WTC11 (cell line): ENCODE measurements at regions not wholly inside any gene's neighbourhood (a gene's known extent, or its start where the extent isn't known, plus 50 kb on each side); places are given as distances from the start of the nearest gene placed in this dataset.

Source experiments
- ATAC-seq: fragments of 200-7000 bp; cut with Tn5 transposase; 2 replicates; pipeline ENCODE4 v1.10.0; 2021; ENCODE audit warnings: mild to moderate bottlenecking, moderate library complexity
- CTCF ChIA-PET: fragments of 300-600 bp; sonication (Branson Sonifier 250); formaldehyde crosslinking; loops from one replicate; lab custom pipeline; 2021; ENCODE audit warnings: antibody characterized with exemption; lab: Charles Lee
- POLR2A ChIA-PET: fragments of 350-600 bp; sonication (Branson Sonifier 250); formaldehyde crosslinking; loops from one replicate; lab custom pipeline; 2021; ENCODE audit warnings: antibody characterized with exemption; lab: Charles Lee
- DNase-seq: peaks from one replicate; pipeline ENCODE4 v3.0.0; 2021; ENCODE audit warnings: low spot score
- H3K27ac Mint-ChIP-seq: 2 replicates; pipeline ENCODE4 v1.8.0; 2021; ENCODE audit warnings: mixed read lengths
- H3K27me3 Mint-ChIP-seq: 2 replicates; pipeline ENCODE4 v1.8.0; 2021; ENCODE audit warnings: low read depth, mild to moderate bottlenecking, moderate library complexity, mixed read lengths
- H3K36me3 Mint-ChIP-seq: 2 replicates; pipeline ENCODE4 v1.8.0; 2021; ENCODE audit warnings: mixed read lengths
- H3K4me1 Mint-ChIP-seq: 2 replicates; pipeline ENCODE4 v1.8.0; 2022; ENCODE audit warnings: mixed read lengths
- H3K4me3 Mint-ChIP-seq: 2 replicates; pipeline ENCODE4 v1.8.0; 2021; ENCODE audit warnings: mild to moderate bottlenecking, moderate library complexity, mixed read lengths
- H3K9me3 Mint-ChIP-seq: 2 replicates; pipeline ENCODE4 v1.8.0; 2021; ENCODE audit warnings: mixed read lengths
- ATF1 ChIP-seq: sonication (generic); formaldehyde crosslinking; IDR thresholded peaks from 2 replicates; pipeline ENCODE4 v1.8.1; 2023; ENCODE audit warnings: mild to moderate bottlenecking, moderate library complexity, missing genetic modification reagents
- CDX4 ChIP-seq: fragments of 250-450 bp; sonication (Bioruptor Pico); IDR thresholded peaks from 2 replicates; pipeline ENCODE4 v1.9.0; 2021; ENCODE audit warnings: moderate library complexity, mild to moderate bottlenecking, inconsistent platforms, borderline replicate concordance
- CREM ChIP-seq: sonication (generic); formaldehyde crosslinking; IDR thresholded peaks from 2 replicates; pipeline ENCODE4 v1.8.1; 2022; ENCODE audit warnings: mild to moderate bottlenecking, missing genetic modification reagents, moderate library complexity
- ELF4 ChIP-seq: sonication (generic); formaldehyde crosslinking; IDR thresholded peaks from 2 replicates; pipeline ENCODE4 v1.8.1; 2022; ENCODE audit warnings: low read depth, mild to moderate bottlenecking, moderate library complexity, missing genetic modification reagents
- EMX1 ChIP-seq: fragments of 250-450 bp; sonication (Bioruptor Pico); IDR thresholded peaks from 2 replicates; pipeline ENCODE4 v1.8.0; 2021; ENCODE audit warnings: mild to moderate bottlenecking
- ERG ChIP-seq: fragments of 250-450 bp; sonication (Bioruptor Pico); IDR thresholded peaks from 2 replicates; pipeline ENCODE4 v1.8.0; 2021; ENCODE audit warnings: mild to moderate bottlenecking
- GTF2I ChIP-seq: fragments of 250-450 bp; sonication (Bioruptor Pico); conservative IDR thresholded peaks from 2 replicates; pipeline ENCODE4 v1.4.0; 2021; ENCODE audit warnings: mild to moderate bottlenecking
- PRRX2 ChIP-seq: fragments of 250-450 bp; sonication (Bioruptor Pico); IDR thresholded peaks from 2 replicates; pipeline ENCODE4 v1.8.0; 2021; ENCODE audit warnings: mild to moderate bottlenecking
- RORB ChIP-seq: fragments of 250-450 bp; sonication (Bioruptor Pico); IDR thresholded peaks from 2 replicates; pipeline ENCODE4 v1.9.0; 2021; ENCODE audit warnings: mild to moderate bottlenecking
- SMAD4 ChIP-seq: sonication (generic); formaldehyde crosslinking; IDR thresholded peaks from 2 replicates; pipeline ENCODE4 v1.8.0; 2022; ENCODE audit warnings: mild to moderate bottlenecking, missing genetic modification reagents
- STAT6 ChIP-seq: sonication (generic); formaldehyde crosslinking; conservative IDR thresholded peaks from 2 replicates; pipeline ENCODE4 v1.8.1; 2023; ENCODE audit warnings: mild to moderate bottlenecking, low read depth, missing genetic modification reagents, moderate library complexity
- ZNF121 ChIP-seq: sonication (generic); formaldehyde crosslinking; IDR thresholded peaks from 2 replicates; pipeline ENCODE4 v1.8.0; 2023; ENCODE audit warnings: missing genetic modification reagents
- ZNF317 ChIP-seq: sonication (generic); formaldehyde crosslinking; IDR thresholded peaks from 2 replicates; pipeline ENCODE4 v1.8.1; 2023; ENCODE audit warnings: low read depth, mild to moderate bottlenecking, moderate library complexity, missing genetic modification reagents, borderline replicate concordance
- ZNF416 ChIP-seq: fragments of 250-450 bp; sonication (Bioruptor Pico); IDR thresholded peaks from 2 replicates; pipeline ENCODE4 v1.9.0; 2021; ENCODE audit warnings: mild to moderate bottlenecking, inconsistent platforms
- ZNF512 ChIP-seq: sonication (generic); formaldehyde crosslinking; IDR thresholded peaks from 2 replicates; pipeline ENCODE4 v1.8.1; 2022; ENCODE audit warnings: missing genetic modification reagents, borderline replicate concordance
- ZNF532 ChIP-seq: fragments of 250-450 bp; sonication (Bioruptor Pico); IDR thresholded peaks from 2 replicates; pipeline ENCODE4 v1.9.0; 2021; ENCODE audit warnings: mild to moderate bottlenecking, borderline replicate concordance
- TF ChIP-seq, protein P1 (sequence below): sonication (generic); formaldehyde crosslinking; IDR thresholded peaks from 2 replicates; pipeline ENCODE4 v1.8.0; 2022; ENCODE audit warnings: mild to moderate bottlenecking, missing genetic modification reagents
- TF ChIP-seq, protein P2 (sequence below): fragments of 200-600 bp; IDR thresholded peaks from 2 replicates; pipeline ENCODE4 v1.8.0; 2022; ENCODE audit warnings: antibody characterized with exemption
- TF ChIP-seq, protein P3 (sequence below): sonication (generic); formaldehyde crosslinking; IDR thresholded peaks from 2 replicates; pipeline ENCODE4 v1.8.1; 2023; ENCODE audit warnings: mild to moderate bottlenecking, missing genetic modification reagents

DNA sequence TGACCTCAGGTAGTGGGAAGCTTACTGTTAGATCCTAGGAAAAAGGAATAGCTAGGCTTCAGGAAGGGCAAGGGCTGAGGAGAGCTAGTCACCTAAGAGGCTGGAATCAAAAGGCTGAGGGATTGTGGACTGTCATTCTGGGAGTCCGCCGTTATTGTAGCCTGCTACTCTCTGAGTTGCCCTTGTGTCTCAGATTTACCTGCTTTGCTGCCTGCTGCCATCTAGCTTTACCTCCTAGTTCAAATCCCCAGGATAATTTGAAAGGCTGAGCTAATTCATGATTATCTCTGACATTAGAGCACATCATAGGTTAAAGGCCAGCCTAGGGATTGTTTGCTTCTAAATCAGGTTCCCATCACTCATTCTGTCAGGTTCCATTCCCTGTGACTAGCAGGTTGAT lies 120.2 kb downstream of the FHIP1A start:
- Mint-ChIP-seq H3K9me3 (peaks cover 3% of the 10 kb centered on the region; the same call in 1 of the 2 replicates), H3K4me1 (peaks cover 41% of the 10 kb centered on the region), H3K36me3 (peaks cover 13% of the 10 kb centered on the region), H3K27me3 (no peaks in the 10 kb centered on the region), H3K4me3 (no peak overlapping the region), H3K27ac (0 out of 2 replicates have a peak overlapping the region, but pooled peaks have one; percentile 32)
- DNase-seq, result no peak
- ChIA-PET POLR2A (no interaction called here), CTCF (interaction anchor here (0.7 to 2.6 kb wide), 2 partner anchors 40 to 167 kb away, joined by 3 to 15 read pairs; no protein-coding TSS in a partner anchor)
- TF ChIP-seq, protein P1, sequence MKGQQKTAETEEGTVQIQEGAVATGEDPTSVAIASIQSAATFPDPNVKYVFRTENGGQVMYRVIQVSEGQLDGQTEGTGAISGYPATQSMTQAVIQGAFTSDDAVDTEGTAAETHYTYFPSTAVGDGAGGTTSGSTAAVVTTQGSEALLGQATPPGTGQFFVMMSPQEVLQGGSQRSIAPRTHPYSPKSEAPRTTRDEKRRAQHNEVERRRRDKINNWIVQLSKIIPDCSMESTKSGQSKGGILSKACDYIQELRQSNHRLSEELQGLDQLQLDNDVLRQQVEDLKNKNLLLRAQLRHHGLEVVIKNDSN (CRISPR knock-in tag), result no peak
- TF ChIP-seq GTF2I (CRISPR knock-in tag), result no peak
- TF ChIP-seq CREM, result no peak
- TF ChIP-seq ELF4 (CRISPR knock-in tag), result no peak
- TF ChIP-seq, protein P2, sequence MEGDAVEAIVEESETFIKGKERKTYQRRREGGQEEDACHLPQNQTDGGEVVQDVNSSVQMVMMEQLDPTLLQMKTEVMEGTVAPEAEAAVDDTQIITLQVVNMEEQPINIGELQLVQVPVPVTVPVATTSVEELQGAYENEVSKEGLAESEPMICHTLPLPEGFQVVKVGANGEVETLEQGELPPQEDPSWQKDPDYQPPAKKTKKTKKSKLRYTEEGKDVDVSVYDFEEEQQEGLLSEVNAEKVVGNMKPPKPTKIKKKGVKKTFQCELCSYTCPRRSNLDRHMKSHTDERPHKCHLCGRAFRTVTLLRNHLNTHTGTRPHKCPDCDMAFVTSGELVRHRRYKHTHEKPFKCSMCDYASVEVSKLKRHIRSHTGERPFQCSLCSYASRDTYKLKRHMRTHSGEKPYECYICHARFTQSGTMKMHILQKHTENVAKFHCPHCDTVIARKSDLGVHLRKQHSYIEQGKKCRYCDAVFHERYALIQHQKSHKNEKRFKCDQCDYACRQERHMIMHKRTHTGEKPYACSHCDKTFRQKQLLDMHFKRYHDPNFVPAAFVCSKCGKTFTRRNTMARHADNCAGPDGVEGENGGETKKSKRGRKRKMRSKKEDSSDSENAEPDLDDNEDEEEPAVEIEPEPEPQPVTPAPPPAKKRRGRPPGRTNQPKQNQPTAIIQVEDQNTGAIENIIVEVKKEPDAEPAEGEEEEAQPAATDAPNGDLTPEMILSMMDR, result no peak
- no peak for TF ChIP-seq ATF1 (CRISPR knock-in tag)
- no peak for TF ChIP-seq EMX1 (CRISPR knock-in tag)
- TF ChIP-seq ZNF416 (CRISPR knock-in tag), result no peak
- TF ChIP-seq PRRX2 (CRISPR knock-in tag), result no peak
- no peak for TF ChIP-seq CDX4 (CRISPR knock-in tag)
- TF ChIP-seq, protein P3, sequence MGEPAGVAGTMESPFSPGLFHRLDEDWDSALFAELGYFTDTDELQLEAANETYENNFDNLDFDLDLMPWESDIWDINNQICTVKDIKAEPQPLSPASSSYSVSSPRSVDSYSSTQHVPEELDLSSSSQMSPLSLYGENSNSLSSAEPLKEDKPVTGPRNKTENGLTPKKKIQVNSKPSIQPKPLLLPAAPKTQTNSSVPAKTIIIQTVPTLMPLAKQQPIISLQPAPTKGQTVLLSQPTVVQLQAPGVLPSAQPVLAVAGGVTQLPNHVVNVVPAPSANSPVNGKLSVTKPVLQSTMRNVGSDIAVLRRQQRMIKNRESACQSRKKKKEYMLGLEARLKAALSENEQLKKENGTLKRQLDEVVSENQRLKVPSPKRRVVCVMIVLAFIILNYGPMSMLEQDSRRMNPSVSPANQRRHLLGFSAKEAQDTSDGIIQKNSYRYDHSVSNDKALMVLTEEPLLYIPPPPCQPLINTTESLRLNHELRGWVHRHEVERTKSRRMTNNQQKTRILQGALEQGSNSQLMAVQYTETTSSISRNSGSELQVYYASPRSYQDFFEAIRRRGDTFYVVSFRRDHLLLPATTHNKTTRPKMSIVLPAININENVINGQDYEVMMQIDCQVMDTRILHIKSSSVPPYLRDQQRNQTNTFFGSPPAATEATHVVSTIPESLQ (CRISPR knock-in tag), result no peak
- no peak; the same call in 1 of the 2 replicates for ATAC-seq

GRCh38 chr4:151530230-151530629 lies 121.3 kb downstream of the FHIP1A start:
- no peaks in the 10 kb centered on the region for H3K27me3 Mint-ChIP-seq
- H3K27ac Mint-ChIP-seq, result no peak overlapping the region
- TF ChIP-seq SMAD4 (CRISPR knock-in tag) (no peak), ZNF317 (CRISPR knock-in tag) (no peak), STAT6 (no peak), ZNF121 (CRISPR knock-in tag) (no peak), ZNF512 (CRISPR knock-in tag) (no peak), ZNF416 (CRISPR knock-in tag) (no peak), ZNF532 (CRISPR knock-in tag) (no peak), ERG (CRISPR knock-in tag) (no peak), RORB (no peak)

More at GRCh38 chr4:151530230-151530629, 121.3 kb downstream of the FHIP1A start:
- Mint-ChIP-seq H3K4me3 (no peak overlapping the region), H3K9me3 (peaks cover 3% of the 10 kb centered on the region; the same call in 1 of the 2 replicates), H3K36me3 (peaks cover 11% of the 10 kb centered on the region), H3K4me1 (peaks cover 31% of the 10 kb centered on the region)
- DNase-seq (no peak), ATAC-seq (no peak)
- ChIA-PET CTCF (no interaction called here), POLR2A (no interaction called here)
